ENCODE measurements at regions not wholly inside any gene's neighbourhood (a gene's known extent, or its start where the extent isn't known, plus 50 kb on each side); places are given as distances from the start of the nearest gene placed in this dataset.
A peak's percentile ranks its signal among the peaks of the same experiment; 100 is the strongest.

GRCh38 chr9:108411632-108412031 lies 444.2 kb downstream of the ACTL7B start:
- peaks cover 5% of the 10 kb centered on the region for H3K4me1 Mint-ChIP-seq (ENCODE audit: low read depth)
- no peak for DNase-seq (ENCODE audit: low spot score, unreplicated experiment)
- no peak overlapping the region for H3K4me3 Mint-ChIP-seq (ENCODE audit: low read depth)
- H3K27ac Mint-ChIP-seq = no peak overlapping the region
- no peaks in the 10 kb centered on the region for H3K36me3 Mint-ChIP-seq (ENCODE audit: insufficient read depth)
- peaks cover 3% of the 10 kb centered on the region for H3K9me3 Mint-ChIP-seq (ENCODE audit: low read depth)
- TF ChIP-seq CTCF (IDR thresholded peaks at IDR 0.05; ENCODE audit: unreplicated experiment) = no peak
- H3K27me3 Mint-ChIP-seq = peaks cover 25% of the 10 kb centered on the region

- peaks cover 30% of the 10 kb centered on the region for H3K27me3 Mint-ChIP-seq
- H3K36me3 Mint-ChIP-seq (ENCODE audit: insufficient read depth) = no peaks in the 10 kb centered on the region
Observed at GRCh38 chr9:108410161-108410560, 445.6 kb downstream of the ACTL7B start.

GRCh38 chr9:108400297-108400696 lies 455.5 kb downstream of the ACTL7B start:
- no peaks in the 10 kb centered on the region for H3K4me1 Mint-ChIP-seq (ENCODE audit: low read depth)
- peak; percentile 19 for TF ChIP-seq CTCF (IDR thresholded peaks at IDR 0.05; ENCODE audit: unreplicated experiment)
- DNase-seq (ENCODE audit: low spot score, unreplicated experiment) = no peak
- peaks cover 5% of the 10 kb centered on the region for H3K9me3 Mint-ChIP-seq (ENCODE audit: low read depth)
- H3K4me3 Mint-ChIP-seq (ENCODE audit: low read depth) = no peak overlapping the region
- H3K36me3 Mint-ChIP-seq (ENCODE audit: insufficient read depth) = no peaks in the 10 kb centered on the region
- H3K27me3 Mint-ChIP-seq = peaks cover 17% of the 10 kb centered on the region
- no peak overlapping the region for H3K27ac Mint-ChIP-seq

More at GRCh38 chr9:108410161-108410560, 445.6 kb downstream of the ACTL7B start:
- Mint-ChIP-seq H3K4me1 (ENCODE audit: low read depth) (peaks cover 6% of the 10 kb centered on the region), H3K9me3 (ENCODE audit: low read depth) (peaks cover 8% of the 10 kb centered on the region), H3K4me3 (ENCODE audit: low read depth) (no peak overlapping the region), H3K27ac (no peak overlapping the region)
- TF ChIP-seq CTCF (IDR thresholded peaks at IDR 0.05; ENCODE audit: unreplicated experiment) = no peak
- DNase-seq (ENCODE audit: low spot score, unreplicated experiment) = no peak

GRCh38 chr9:108399851-108400250 lies 455.9 kb downstream of the ACTL7B start:
- no peaks in the 10 kb centered on the region for H3K36me3 Mint-ChIP-seq (ENCODE audit: insufficient read depth)
- DNase-seq (ENCODE audit: low spot score, unreplicated experiment) = no peak
- H3K9me3 Mint-ChIP-seq (ENCODE audit: low read depth) = peaks cover 5% of the 10 kb centered on the region
- TF ChIP-seq CTCF (IDR thresholded peaks at IDR 0.05; ENCODE audit: unreplicated experiment) = no peak
- H3K27ac Mint-ChIP-seq = no peak overlapping the region
- no peak overlapping the region for H3K4me3 Mint-ChIP-seq (ENCODE audit: low read depth)
- H3K4me1 Mint-ChIP-seq (ENCODE audit: low read depth) = no peaks in the 10 kb centered on the region
- H3K27me3 Mint-ChIP-seq = peaks cover 17% of the 10 kb centered on the region

- peaks cover 8% of the 10 kb centered on the region for H3K9me3 Mint-ChIP-seq (ENCODE audit: low read depth)
- H3K27ac Mint-ChIP-seq = no peak overlapping the region
- peaks cover 9% of the 10 kb centered on the region for H3K27me3 Mint-ChIP-seq
- TF ChIP-seq CTCF (IDR thresholded peaks at IDR 0.05; ENCODE audit: unreplicated experiment) = no peak
- no peaks in the 10 kb centered on the region for H3K36me3 Mint-ChIP-seq (ENCODE audit: insufficient read depth)
- H3K4me3 Mint-ChIP-seq (ENCODE audit: low read depth) = no peak overlapping the region
- H3K4me1 Mint-ChIP-seq (ENCODE audit: low read depth) = no peaks in the 10 kb centered on the region
- no peak for DNase-seq (ENCODE audit: low spot score, unreplicated experiment)
Observed at GRCh38 chr9:108397286-108397685, 458.5 kb downstream of the ACTL7B start.
